Caco-2 (cell line): ENCODE measurements at regions not wholly inside any gene's neighbourhood (a gene's known extent, or its start where the extent isn't known, plus 50 kb on each side); places are given as distances from the start of the nearest gene placed in this dataset.

Experiments used
- BruUV-seq: library from RNA; stranded (reverse); fragments of 400-500 nt; replicated peaks from 2 replicates; lab custom pipeline; 2021; lab: Mats Ljungman, UMichigan
- CTCF ChIA-PET: fragments of 300-600 bp; sonication (Branson Sonifier 250); formaldehyde crosslinking; loops from one replicate; lab custom pipeline; 2022; ENCODE audit warnings: antibody characterized with exemption; lab: Charles Lee
- POLR2A ChIA-PET: fragments of 300-600 bp; sonication (Branson Sonifier 250); formaldehyde crosslinking; loops from one replicate; lab custom pipeline; 2022; ENCODE audit warnings: antibody characterized with exemption; lab: Charles Lee
- DNase-seq, 2 experiments: peaks; one replicate each; pipeline versions ENCODE4 v3.0.0 to v3.0.0-alpha.2; 2020 to 2022
- H3K27me3 ChIP-seq: replicated peaks from 2 replicates; pipeline ENCODE4 v1.6.0; 2011; ENCODE audit warnings: low read length; ENCODE audit not compliant: control insufficient read depth, insufficient read depth
- H3K36me3 ChIP-seq: 2 replicates; pipeline ENCODE4 v1.5.1; 2011; ENCODE audit warnings: low read length; ENCODE audit not compliant: control insufficient read depth, insufficient read depth
- H3K4me1 ChIP-seq: fragments of 250-450 bp; sonication (Bioruptor Pico); 2 replicates; pipeline ENCODE4 v1.5.1; 2020; ENCODE audit warnings: mild to moderate bottlenecking
- H3K4me3 ChIP-seq: 2 replicates; pipeline ENCODE4 v1.5.1; 2011; ENCODE audit warnings: low read depth, mild to moderate bottlenecking, control low read depth, low read length
- H3K9me3 ChIP-seq: fragments of 250-450 bp; sonication (Bioruptor Pico); 2 replicates; pipeline ENCODE4 v1.5.1; 2020; ENCODE audit warnings: mild to moderate bottlenecking, moderate library complexity
- H3K27ac Mint-ChIP-seq: one replicate; pipeline ENCODE4 v1.8.0; 2022; ENCODE audit warnings: mixed read lengths; ENCODE audit not compliant: unreplicated experiment
- H3K27me3 Mint-ChIP-seq: one replicate; pipeline ENCODE4 v1.8.0; 2022; ENCODE audit warnings: mixed read lengths; ENCODE audit not compliant: insufficient read depth, unreplicated experiment
- H3K36me3 Mint-ChIP-seq: one replicate; pipeline ENCODE4 v1.8.0; 2022; ENCODE audit warnings: mild to moderate bottlenecking, mixed read lengths; ENCODE audit not compliant: insufficient read depth, unreplicated experiment
- H3K4me1 Mint-ChIP-seq: one replicate; pipeline ENCODE4 v1.8.0; 2022; ENCODE audit warnings: low read depth, mixed read lengths; ENCODE audit not compliant: unreplicated experiment
- H3K4me3 Mint-ChIP-seq: one replicate; pipeline ENCODE4 v1.8.0; 2022; ENCODE audit warnings: mild to moderate bottlenecking, moderate library complexity, mixed read lengths; ENCODE audit not compliant: unreplicated experiment
- H3K9me3 Mint-ChIP-seq: one replicate; pipeline ENCODE4 v1.8.0; 2022; ENCODE audit warnings: mixed read lengths; ENCODE audit not compliant: unreplicated experiment
- intact Hi-C: fragments of 100-400 bp; cut with micrococcal nuclease; formaldehyde crosslinking; loops from one replicate; pipeline ENCODE4 v1.10.0; 2022; ENCODE audit not compliant: unreplicated experiment
- TF ChIP-seq, protein P1 (sequence below), 2 experiments: fragments of 200-600 bp in 1 of 2; IDR thresholded peaks; 1 replicate in 1 of 2; 2 replicates in 1 of 2; pipeline versions ENCODE4 v1.5.1 to v1.8.0; 2011 to 2022; ENCODE audit warnings: antibody characterized with exemption in 1 of 2, control low read depth in 1 of 2, inconsistent platforms in 1 of 2, low read depth in 1 of 2, low read length in 1 of 2, mild to moderate bottlenecking in 1 of 2, moderate library complexity in 1 of 2; ENCODE audit not compliant: insufficient read depth in 1 of 2, severe bottlenecking in 1 of 2, unreplicated experiment in 1 of 2

DNA sequence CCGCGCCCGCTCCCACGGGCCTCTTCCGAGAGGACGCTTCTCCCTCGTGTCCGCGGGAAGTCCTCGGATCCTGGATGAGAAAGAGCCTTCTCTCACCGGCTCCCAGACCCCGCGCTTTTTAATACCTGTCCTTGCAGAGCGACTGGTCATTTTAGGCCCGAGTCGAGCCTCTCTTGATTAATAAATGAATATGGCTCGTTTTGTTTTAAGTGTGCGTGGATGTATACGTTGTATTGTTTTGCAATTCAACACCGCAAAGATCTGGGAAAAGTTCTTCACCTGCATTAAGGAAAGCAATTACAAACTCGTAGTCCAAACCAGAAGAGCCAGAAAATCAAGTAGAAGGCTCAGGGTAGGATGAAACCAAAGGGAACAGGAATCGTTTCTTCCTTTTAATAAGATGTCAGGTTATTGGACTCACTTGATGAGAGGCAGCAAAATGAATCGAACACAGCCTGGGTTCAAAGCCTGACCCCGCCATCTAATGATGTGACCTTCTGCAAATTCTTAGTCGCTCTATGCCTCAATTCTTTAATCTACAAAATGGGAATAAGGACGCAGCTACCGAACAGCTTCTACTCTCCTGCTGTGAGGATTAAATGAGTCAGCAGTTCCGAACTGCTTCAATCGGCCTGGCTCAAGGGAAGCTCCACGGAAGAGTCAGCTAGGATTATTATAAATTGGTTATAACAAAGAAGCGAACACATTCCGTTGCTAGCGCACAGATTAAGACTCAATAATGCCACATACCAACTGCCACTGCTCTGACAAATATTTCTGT lies 277.8 kb upstream of the NEBL start:
- peaks cover 38% of the 10 kb centered on the region for H3K4me1 Mint-ChIP-seq
- peaks cover 28% of the 10 kb centered on the region for H3K36me3 Mint-ChIP-seq
- TSS peak; percentile 77 for BruUV-seq
- H3K4me3 ChIP-seq, result peak overlapping the region; percentile 91
- intact Hi-C loops, result loop anchor here (1.0 to 5.0 kb wide), 7 partner anchors 14 to 322 kb away; no protein-coding TSS in a partner anchor
- H3K4me1 ChIP-seq, result peaks cover 41% of the 10 kb centered on the region
- no peak for DNase-seq
- no peaks in the 10 kb centered on the region for H3K27me3 Mint-ChIP-seq
- peaks cover 5% of the 10 kb centered on the region; the same call in 1 of the 2 replicates for H3K9me3 ChIP-seq
- TF ChIP-seq, protein P1, sequence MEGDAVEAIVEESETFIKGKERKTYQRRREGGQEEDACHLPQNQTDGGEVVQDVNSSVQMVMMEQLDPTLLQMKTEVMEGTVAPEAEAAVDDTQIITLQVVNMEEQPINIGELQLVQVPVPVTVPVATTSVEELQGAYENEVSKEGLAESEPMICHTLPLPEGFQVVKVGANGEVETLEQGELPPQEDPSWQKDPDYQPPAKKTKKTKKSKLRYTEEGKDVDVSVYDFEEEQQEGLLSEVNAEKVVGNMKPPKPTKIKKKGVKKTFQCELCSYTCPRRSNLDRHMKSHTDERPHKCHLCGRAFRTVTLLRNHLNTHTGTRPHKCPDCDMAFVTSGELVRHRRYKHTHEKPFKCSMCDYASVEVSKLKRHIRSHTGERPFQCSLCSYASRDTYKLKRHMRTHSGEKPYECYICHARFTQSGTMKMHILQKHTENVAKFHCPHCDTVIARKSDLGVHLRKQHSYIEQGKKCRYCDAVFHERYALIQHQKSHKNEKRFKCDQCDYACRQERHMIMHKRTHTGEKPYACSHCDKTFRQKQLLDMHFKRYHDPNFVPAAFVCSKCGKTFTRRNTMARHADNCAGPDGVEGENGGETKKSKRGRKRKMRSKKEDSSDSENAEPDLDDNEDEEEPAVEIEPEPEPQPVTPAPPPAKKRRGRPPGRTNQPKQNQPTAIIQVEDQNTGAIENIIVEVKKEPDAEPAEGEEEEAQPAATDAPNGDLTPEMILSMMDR (IDR thresholded peaks at IDR 0.05; ENCODE audit: insufficient read depth in 1 of 2, low read depth in 1 of 2, low read length in 1 of 2, severe bottlenecking in 1 of 2, unreplicated experiment in 1 of 2), result no peak
- no peaks in the 10 kb centered on the region for H3K27me3 ChIP-seq
- peak overlapping the region; percentile 88 for H3K27ac Mint-ChIP-seq
- peaks cover 22% of the 10 kb centered on the region for H3K9me3 Mint-ChIP-seq
- H3K4me3 Mint-ChIP-seq, result peak overlapping the region; percentile 94
- ChIA-PET CTCF (interaction anchor here (0.6 kb wide), 1 partner anchor 343 kb away, joined by 3 read pairs; no protein-coding TSS in a partner anchor), POLR2A (interaction anchor here (0.6 to 1.2 kb wide), 2 partner anchors 78 to 93 kb away, joined by 3 to 4 read pairs; no protein-coding TSS in a partner anchor)
- H3K36me3 ChIP-seq, result no peaks in the 10 kb centered on the region

DNA sequence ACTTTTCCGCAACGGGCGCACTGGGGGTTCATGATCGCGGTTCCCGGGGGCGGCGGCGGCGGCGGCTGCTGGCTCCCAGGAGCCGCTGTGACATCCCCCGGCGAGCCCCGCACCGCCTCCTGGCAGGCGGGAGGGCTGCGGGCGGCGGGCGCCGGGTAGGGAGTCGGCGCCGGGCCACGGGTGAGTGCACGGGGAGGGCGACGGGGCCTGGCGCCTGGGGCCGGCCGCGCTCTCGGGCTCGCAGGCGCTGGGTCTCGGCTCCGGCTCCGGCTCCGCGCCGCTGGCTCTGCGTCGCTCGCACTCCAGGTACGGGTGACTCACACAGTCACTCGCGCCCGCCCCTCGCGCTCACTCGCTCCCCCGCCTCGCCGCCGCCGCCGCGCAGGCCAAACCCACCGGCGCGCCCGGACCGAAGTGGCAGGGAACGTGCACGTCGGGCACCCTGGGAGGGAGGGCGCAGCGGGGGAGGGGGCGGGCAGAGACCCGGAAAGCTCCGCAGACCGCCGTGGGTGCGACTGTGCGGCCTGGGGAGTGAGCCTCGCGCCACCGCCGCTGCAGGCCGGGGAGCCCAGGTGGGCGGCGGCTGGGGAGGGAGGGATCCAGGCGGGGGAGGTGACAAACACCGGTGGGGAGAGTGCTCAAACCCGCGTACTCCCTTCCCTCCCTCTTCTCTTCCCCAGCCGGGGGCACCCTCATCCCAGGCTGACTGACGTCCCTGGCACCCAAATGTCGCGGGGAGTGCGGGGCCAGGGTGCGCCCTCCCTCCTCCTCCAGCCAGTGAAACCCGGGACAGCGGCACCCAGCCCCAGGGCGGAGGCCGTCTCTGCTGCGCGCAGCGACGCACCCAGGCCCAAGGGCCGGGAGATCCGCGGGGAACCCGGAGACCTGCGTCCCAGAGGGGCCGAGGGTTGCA lies 276.9 kb upstream of the NEBL start:
- POLR2A ChIA-PET, result interaction anchor here (0.5 kb wide), 1 partner anchor 68 kb away, joined by 3 read pairs; no protein-coding TSS in a partner anchor
- H3K27ac Mint-ChIP-seq, result peak overlapping the region; percentile 88
- intact Hi-C loops, result loop anchor here (1.0 to 5.0 kb wide), 5 partner anchors 13 to 323 kb away; no protein-coding TSS in a partner anchor

More for the DNA sequence above, 276.9 kb upstream of the NEBL start:
- Histone ChIP-seq H3K36me3 (no peaks in the 10 kb centered on the region), H3K9me3 (peaks cover under 1% of the 10 kb centered on the region; the same call in 1 of the 2 replicates), H3K27me3 (no peaks in the 10 kb centered on the region), H3K4me1 (peaks cover 44% of the 10 kb centered on the region), H3K4me3 (peak overlapping the region; percentile 91)
- H3K4me1 Mint-ChIP-seq, result peaks cover 40% of the 10 kb centered on the region
- H3K4me3 Mint-ChIP-seq, result peak overlapping the region; percentile 94
- no TSS peak for BruUV-seq
- peaks cover 30% of the 10 kb centered on the region for H3K36me3 Mint-ChIP-seq
- no peaks in the 10 kb centered on the region for H3K27me3 Mint-ChIP-seq
- peak; percentile 87 to 91 for DNase-seq
- peaks cover 13% of the 10 kb centered on the region for H3K9me3 Mint-ChIP-seq
- CTCF ChIA-PET, result no interaction called here
- TF ChIP-seq, protein P1 (IDR thresholded peaks at IDR 0.05; ENCODE audit: insufficient read depth in 1 of 2, low read depth in 1 of 2, low read length in 1 of 2, severe bottlenecking in 1 of 2, unreplicated experiment in 1 of 2), result peak in 1 of 2 experiments; percentile 23
